ENCODE measurements at regions not wholly inside any gene's neighbourhood (a gene's known extent, or its start where the extent isn't known, plus 50 kb on each side); places are given as distances from the start of the nearest gene placed in this dataset.

DNA sequence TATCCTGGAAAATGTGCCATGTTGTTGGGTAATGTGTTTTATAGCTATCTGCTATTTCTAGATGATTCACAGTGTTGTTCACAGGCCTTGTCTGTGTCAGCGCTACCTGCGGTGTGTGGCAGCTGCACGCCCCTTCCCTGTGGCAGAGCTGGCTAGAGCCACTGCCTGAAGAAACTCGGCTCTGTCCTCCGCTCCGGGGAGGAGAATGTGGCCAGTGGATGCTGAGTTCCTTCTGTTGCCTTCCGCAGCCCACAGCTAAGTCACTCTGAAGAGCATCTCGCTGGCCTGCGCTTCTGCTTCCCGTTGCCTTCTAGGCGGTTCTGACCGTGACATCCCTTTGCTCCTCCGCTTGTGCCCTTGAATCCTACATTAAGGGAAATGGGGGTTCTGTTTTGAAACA is 135.1 kb downstream of the PLG start:
- no peak overlapping the region for H3K4me3 ChIP-seq (ENCODE audit: low read depth, low read length)
- TF ChIP-seq CTCF (IDR thresholded peaks at IDR 0.05; ENCODE audit: borderline replicate concordance, insufficient read depth, low read depth, low read length): no peak

- no peak for TF ChIP-seq CTCF (IDR thresholded peaks at IDR 0.05; ENCODE audit: borderline replicate concordance, insufficient read depth, low read depth, low read length)
- H3K4me3 ChIP-seq (ENCODE audit: low read depth, low read length): no peak overlapping the region
These were observed 140.5 kb upstream of the MAP3K4 start for GRCh38 chr6:160851031-160851430.

GRCh38 chr6:160853946-160854345 is 137.6 kb upstream of the MAP3K4 start:
- no peak overlapping the region for H3K4me3 ChIP-seq (ENCODE audit: low read depth, low read length)
- TF ChIP-seq CTCF (IDR thresholded peaks at IDR 0.05; ENCODE audit: borderline replicate concordance, insufficient read depth, low read depth, low read length): no peak

GRCh38 chr6:160858886-160859285 is 132.7 kb upstream of the MAP3K4 start:
- H3K4me3 ChIP-seq (ENCODE audit: low read depth, low read length): no peak overlapping the region
- TF ChIP-seq CTCF (IDR thresholded peaks at IDR 0.05; ENCODE audit: borderline replicate concordance, insufficient read depth, low read depth, low read length): no peak

DNA sequence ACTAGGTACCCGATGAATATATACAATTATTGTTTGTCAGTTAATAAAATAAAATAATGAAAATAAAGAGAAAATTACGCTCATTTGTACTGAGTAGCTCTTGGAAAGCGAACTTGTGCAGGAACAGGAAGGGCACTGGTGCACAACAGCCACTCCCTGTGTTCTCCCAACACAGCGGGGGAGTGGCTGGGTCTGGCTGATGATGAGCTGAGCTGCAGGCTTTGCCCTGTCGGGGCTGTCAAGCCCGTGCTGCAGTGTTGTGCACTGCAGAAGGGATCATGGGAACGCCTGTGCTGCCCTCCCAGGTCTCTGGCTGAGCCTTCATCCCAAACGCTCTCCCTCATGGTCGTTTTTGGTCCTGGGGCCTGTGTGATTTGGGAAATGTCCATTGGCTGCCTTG is 131.7 kb upstream of the MAP3K4 start:
- H3K4me3 ChIP-seq (ENCODE audit: low read depth, low read length): no peak overlapping the region
- no peak for TF ChIP-seq CTCF (IDR thresholded peaks at IDR 0.05; ENCODE audit: borderline replicate concordance, insufficient read depth, low read depth, low read length)

DNA sequence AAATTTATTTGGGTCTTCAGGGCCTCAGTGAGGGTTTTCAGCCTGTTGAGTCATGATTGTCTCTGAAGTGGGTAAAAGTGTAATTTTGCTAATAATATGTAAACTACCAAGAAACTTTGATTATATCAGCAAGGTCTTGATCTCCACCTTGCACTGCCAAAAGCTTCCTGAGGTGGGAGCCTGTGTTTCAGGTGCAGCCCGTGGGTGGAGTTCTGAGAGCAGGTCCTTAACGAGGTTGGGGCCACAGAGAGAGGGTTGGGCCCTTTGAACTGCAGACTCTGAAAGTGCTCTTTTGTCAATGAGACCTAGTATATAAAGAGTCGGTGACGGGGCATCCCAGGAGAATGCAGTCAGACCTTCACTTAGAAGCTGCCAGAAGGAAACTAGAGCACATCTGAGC is 129.7 kb upstream of the MAP3K4 start:
- TF ChIP-seq CTCF (IDR thresholded peaks at IDR 0.05; ENCODE audit: borderline replicate concordance, insufficient read depth, low read depth, low read length): 0 out of 2 replicates have a peak, but pooled peaks have one; percentile 16

DNA sequence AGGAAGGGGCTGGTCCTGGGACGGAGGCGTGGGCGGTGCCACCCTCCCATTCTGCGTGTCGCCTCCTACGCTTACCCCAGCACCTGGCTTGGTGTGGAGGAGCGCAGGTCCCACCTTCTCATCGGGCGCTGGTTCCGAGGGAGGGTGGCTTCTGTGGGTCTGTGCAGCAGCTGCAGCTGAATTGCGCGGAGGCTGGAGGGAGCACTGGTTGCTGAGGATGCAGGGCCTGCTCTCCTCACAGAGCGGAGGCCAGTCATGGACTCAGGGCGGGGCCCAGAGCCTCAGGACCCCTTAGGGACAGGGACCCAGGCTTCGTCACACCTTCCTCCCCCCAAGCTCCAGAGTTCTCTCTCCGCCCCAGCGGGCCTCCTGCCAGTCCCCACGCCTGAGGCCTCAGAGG is 127.8 kb upstream of the MAP3K4 start:
- TF ChIP-seq CTCF (IDR thresholded peaks at IDR 0.05; ENCODE audit: borderline replicate concordance, insufficient read depth, low read depth, low read length): no peak
- H3K4me3 ChIP-seq (ENCODE audit: low read depth, low read length): no peak overlapping the region

More for the DNA sequence above, 129.7 kb upstream of the MAP3K4 start:
- no peak overlapping the region for H3K4me3 ChIP-seq (ENCODE audit: low read depth, low read length)

Data from GM12875 (cell line).